ENCODE measurements at regions not wholly inside any gene's neighbourhood (a gene's known extent, or its start where the extent isn't known, plus 50 kb on each side); places are given as distances from the start of the nearest gene placed in this dataset.
"Not testable (repeated sequence)": the region's sequence is repeated elsewhere in the genome, so short reads cannot be mapped to it uniquely, and the experiment has no call there.

- no peaks in the 10 kb centered on the region for H3K27me3 Mint-ChIP-seq (ENCODE audit: low read depth)
- H3K27ac Mint-ChIP-seq = no peak overlapping the region
- DNase-seq = no peak
- intact Hi-C loops (cut with micrococcal nuclease) = no loop called here
- no peaks in the 10 kb centered on the region for H3K9me3 Mint-ChIP-seq
- H3K4me1 Mint-ChIP-seq (ENCODE audit: low read depth) = no peaks in the 10 kb centered on the region
- no peaks in the 10 kb centered on the region for H3K36me3 Mint-ChIP-seq (ENCODE audit: low read depth)
- CTCF ChIA-PET = no interaction called here
- H3K4me3 Mint-ChIP-seq = no peak overlapping the region
These were observed 579.5 kb downstream of the PYDC2 start for GRCh38 chr3:192040282-192041043.

GRCh38 chr3:192042116-192042515, 581.2 kb downstream of the PYDC2 start:
- intact Hi-C loops (cut with micrococcal nuclease) = no loop called here
- no peak for DNase-seq
- Mint-ChIP-seq H3K27ac (no peak overlapping the region), H3K27me3 (ENCODE audit: low read depth) (no peaks in the 10 kb centered on the region), H3K4me1 (ENCODE audit: low read depth) (no peaks in the 10 kb centered on the region), H3K4me3 (no peak overlapping the region), H3K36me3 (ENCODE audit: low read depth) (no peaks in the 10 kb centered on the region), H3K9me3 (no peaks in the 10 kb centered on the region)
- CTCF ChIA-PET = no interaction called here

GRCh38 chr3:192054881-192055280, 593.9 kb downstream of the PYDC2 start:
- peaks cover 3% of the 10 kb centered on the region for H3K9me3 Mint-ChIP-seq
- DNase-seq = no peak
- no peak overlapping the region for H3K4me3 Mint-ChIP-seq
- intact Hi-C loops (cut with micrococcal nuclease) = no loop called here
- CTCF ChIA-PET = no interaction called here
- no peaks in the 10 kb centered on the region for H3K27me3 Mint-ChIP-seq (ENCODE audit: low read depth)
- no peaks in the 10 kb centered on the region for H3K4me1 Mint-ChIP-seq (ENCODE audit: low read depth)
- H3K36me3 Mint-ChIP-seq (ENCODE audit: low read depth) = no peaks in the 10 kb centered on the region
- H3K27ac Mint-ChIP-seq = no peak overlapping the region

GRCh38 chr3:192055946-192056345, 595.0 kb downstream of the PYDC2 start:
- Mint-ChIP-seq H3K9me3 (peaks cover 3% of the 10 kb centered on the region), H3K4me1 (ENCODE audit: low read depth) (no peaks in the 10 kb centered on the region), H3K27me3 (ENCODE audit: low read depth) (no peaks in the 10 kb centered on the region), H3K4me3 (no peak overlapping the region), H3K27ac (no peak overlapping the region), H3K36me3 (ENCODE audit: low read depth) (no peaks in the 10 kb centered on the region)
- DNase-seq = no peak
- CTCF ChIA-PET = no interaction called here
- intact Hi-C loops (cut with micrococcal nuclease) = no loop called here

GRCh38 chr3:192057261-192057660, 596.3 kb downstream of the PYDC2 start:
- Mint-ChIP-seq H3K4me3 (no peak overlapping the region), H3K27ac (no peak overlapping the region), H3K4me1 (ENCODE audit: low read depth) (no peaks in the 10 kb centered on the region), H3K36me3 (ENCODE audit: low read depth) (no peaks in the 10 kb centered on the region), H3K9me3 (peaks cover 3% of the 10 kb centered on the region), H3K27me3 (ENCODE audit: low read depth) (no peaks in the 10 kb centered on the region)
- CTCF ChIA-PET = no interaction called here
- no peak for DNase-seq
- intact Hi-C loops (cut with micrococcal nuclease) = no loop called here

GRCh38 chr3:192060160-192060781, 599.3 kb downstream of the PYDC2 start:
- DNase-seq = no peak
- no peak overlapping the region for H3K4me3 Mint-ChIP-seq
- no peaks in the 10 kb centered on the region for H3K9me3 Mint-ChIP-seq
- no peaks in the 10 kb centered on the region for H3K27me3 Mint-ChIP-seq (ENCODE audit: low read depth)
- CTCF ChIA-PET = no interaction called here
- intact Hi-C loops (cut with micrococcal nuclease) = no loop called here
- no peaks in the 10 kb centered on the region for H3K36me3 Mint-ChIP-seq (ENCODE audit: low read depth)
- no peaks in the 10 kb centered on the region for H3K4me1 Mint-ChIP-seq (ENCODE audit: low read depth)
- H3K27ac Mint-ChIP-seq = no peak overlapping the region

- Mint-ChIP-seq H3K4me1 (ENCODE audit: low read depth) (no peaks in the 10 kb centered on the region), H3K36me3 (ENCODE audit: low read depth) (no peaks in the 10 kb centered on the region), H3K4me3 (no peak overlapping the region), H3K27ac (no peak overlapping the region), H3K9me3 (no peaks in the 10 kb centered on the region), H3K27me3 (ENCODE audit: low read depth) (no peaks in the 10 kb centered on the region)
- no peak for DNase-seq
- intact Hi-C loops (cut with micrococcal nuclease) = no loop called here
- CTCF ChIA-PET = interaction anchor here (0.8 kb wide), 1 partner anchor 34 kb away, joined by 3 read pairs; no protein-coding TSS in a partner anchor
These were observed 600.5 kb downstream of the PYDC2 start for GRCh38 chr3:192061426-192061825.

- no peak overlapping the region for H3K4me3 Mint-ChIP-seq
- no peaks in the 10 kb centered on the region for H3K27me3 Mint-ChIP-seq (ENCODE audit: low read depth)
- DNase-seq = no peak
- CTCF ChIA-PET = interaction anchor here (0.8 kb wide), 1 partner anchor 35 kb away, joined by 3 read pairs; no protein-coding TSS in a partner anchor
- intact Hi-C loops (cut with micrococcal nuclease) = no loop called here
- no peaks in the 10 kb centered on the region for H3K9me3 Mint-ChIP-seq
- no peaks in the 10 kb centered on the region for H3K36me3 Mint-ChIP-seq (ENCODE audit: low read depth)
- H3K27ac Mint-ChIP-seq = no peak overlapping the region
- no peaks in the 10 kb centered on the region for H3K4me1 Mint-ChIP-seq (ENCODE audit: low read depth)
These were observed 601.2 kb downstream of the PYDC2 start for GRCh38 chr3:192062186-192062585.

GRCh38 chr3:192063570-192063969, 602.6 kb downstream of the PYDC2 start:
- Mint-ChIP-seq H3K9me3 (no peaks in the 10 kb centered on the region), H3K4me3 (no peak overlapping the region), H3K4me1 (ENCODE audit: low read depth) (no peaks in the 10 kb centered on the region), H3K27me3 (ENCODE audit: low read depth) (no peaks in the 10 kb centered on the region), H3K36me3 (ENCODE audit: low read depth) (no peaks in the 10 kb centered on the region), H3K27ac (no peak overlapping the region)
- DNase-seq = no peak
- CTCF ChIA-PET = no interaction called here
- intact Hi-C loops (cut with micrococcal nuclease) = no loop called here

GRCh38 chr3:192064959-192065358, 604.0 kb downstream of the PYDC2 start:
- Mint-ChIP-seq H3K36me3 (ENCODE audit: low read depth) (no peaks in the 10 kb centered on the region), H3K9me3 (no peaks in the 10 kb centered on the region), H3K4me1 (ENCODE audit: low read depth) (no peaks in the 10 kb centered on the region), H3K4me3 (no peak overlapping the region), H3K27ac (no peak overlapping the region), H3K27me3 (ENCODE audit: low read depth) (no peaks in the 10 kb centered on the region)
- DNase-seq = no peak
- intact Hi-C loops (cut with micrococcal nuclease) = no loop called here
- CTCF ChIA-PET = interaction anchor here (0.7 kb wide), 1 partner anchor 591 kb away, joined by 3 read pairs; no protein-coding TSS in a partner anchor

- H3K36me3 Mint-ChIP-seq (ENCODE audit: low read depth); H3K9me3 Mint-ChIP-seq; H3K27me3 Mint-ChIP-seq (ENCODE audit: low read depth); H3K4me3 Mint-ChIP-seq; CTCF ChIA-PET; DNase-seq; H3K27ac Mint-ChIP-seq; H3K4me1 Mint-ChIP-seq (ENCODE audit: low read depth); intact Hi-C loops (cut with micrococcal nuclease): not testable (repeated sequence)
These were observed 605.3 kb downstream of the PYDC2 start for GRCh38 chr3:192066253-192066652.

GRCh38 chr3:192068464-192069254, 607.7 kb downstream of the PYDC2 start:
- Mint-ChIP-seq H3K27me3 (ENCODE audit: low read depth) (no peaks in the 10 kb centered on the region), H3K4me3 (no peak overlapping the region), H3K9me3 (peaks cover 4% of the 10 kb centered on the region), H3K27ac (no peak overlapping the region), H3K36me3 (ENCODE audit: low read depth) (no peaks in the 10 kb centered on the region), H3K4me1 (ENCODE audit: low read depth) (no peaks in the 10 kb centered on the region)
- intact Hi-C loops (cut with micrococcal nuclease) = no loop called here
- no peak for DNase-seq
- CTCF ChIA-PET = no interaction called here
